Loucy (cell line): ENCODE measurements at regions not wholly inside any gene's neighbourhood (a gene's known extent, or its start where the extent isn't known, plus 50 kb on each side); places are given as distances from the start of the nearest gene placed in this dataset.

Source experiments
- H2AFZ ChIP-seq: fragments of 200-600 bp; sonication (generic); 2 replicates; pipeline ENCODE4 v1.6.0; 2016; ENCODE audit warnings: antibody characterized with exemption, mild to moderate bottlenecking, low read length, moderate library complexity
- H3F3A ChIP-seq: fragments of 200-600 bp; 2 replicates; pipeline ENCODE4 v1.6.0; 2016; ENCODE audit warnings: antibody characterized with exemption, low read depth, mild to moderate bottlenecking
- H3K27me3 ChIP-seq: fragments of 200-600 bp; sonication (generic); 2 replicates; pipeline ENCODE4 v1.6.1; 2014; ENCODE audit warnings: low read length, mild to moderate bottlenecking; ENCODE audit not compliant: insufficient read depth, poor library complexity, severe bottlenecking
- H3K36me3 ChIP-seq: fragments of 200-600 bp; sonication (generic); 2 replicates; pipeline ENCODE4 v1.6.1; 2016; ENCODE audit warnings: low read length; ENCODE audit not compliant: insufficient read depth
- H3K4me1 ChIP-seq: fragments of 200-600 bp; sonication (generic); 2 replicates; pipeline ENCODE4 v1.5.1; 2014; ENCODE audit warnings: low read length, mild to moderate bottlenecking; ENCODE audit not compliant: insufficient read depth, poor library complexity, severe bottlenecking
- H3K4me2 ChIP-seq: fragments of 200-600 bp; sonication (generic); 2 replicates; pipeline ENCODE4 v1.6.0; 2014; ENCODE audit warnings: antibody characterized with exemption, low read length, low read depth, mild to moderate bottlenecking; ENCODE audit not compliant: poor library complexity, severe bottlenecking
- H3K4me3 ChIP-seq: fragments of 200-600 bp; sonication (generic); 2 replicates; pipeline ENCODE4 v1.5.1; 2014; ENCODE audit warnings: low read length, mild to moderate bottlenecking, mixed read lengths; ENCODE audit not compliant: poor library complexity, severe bottlenecking
- H3K79me2 ChIP-seq: fragments of 200-600 bp; sonication (generic); 2 replicates; pipeline ENCODE4 v1.6.1; 2014; ENCODE audit warnings: low read length; ENCODE audit not compliant: insufficient read depth
- H3K9ac ChIP-seq: fragments of 200-600 bp; sonication (generic); 2 replicates; pipeline ENCODE4 v1.6.0; 2014; ENCODE audit warnings: mild to moderate bottlenecking, low read depth, low read length, moderate library complexity; ENCODE audit not compliant: poor library complexity, severe bottlenecking
- H3K9me2 ChIP-seq: fragments of 200-600 bp; sonication (generic); replicated peaks from 2 replicates; pipeline ENCODE4 v1.6.1; 2016; ENCODE audit warnings: low read depth, low read length, mixed read lengths
- H3K9me3 ChIP-seq: fragments of 200-600 bp; sonication (generic); 2 replicates; pipeline ENCODE4 v1.6.1; 2014; ENCODE audit warnings: mild to moderate bottlenecking, antibody characterized with exemption, low read length, low read depth; ENCODE audit not compliant: insufficient read depth
- H4K20me1 ChIP-seq: fragments of 200-600 bp; sonication (generic); 2 replicates; pipeline ENCODE4 v1.6.0; 2014; ENCODE audit warnings: antibody characterized with exemption, low read length, mild to moderate bottlenecking; ENCODE audit not compliant: insufficient read depth, poor library complexity, severe bottlenecking
- CTCF ChIP-seq: fragments of 200-600 bp; sonication (generic); conservative IDR thresholded peaks from 2 replicates; pipeline ENCODE4 v1.5.1; 2014; ENCODE audit warnings: mild to moderate bottlenecking, antibody characterized with exemption, low read length
- EZH2phosphoT487 ChIP-seq: fragments of 200-600 bp; IDR thresholded peaks from 2 replicates; pipeline ENCODE4 v1.6.1; 2018; ENCODE audit warnings: antibody characterized with exemption, mild to moderate bottlenecking, moderate library complexity, borderline replicate concordance

GRCh38 chr1:189983166-189983890 is 494.3 kb downstream of the BRINP3 start:
- no peaks in the 10 kb centered on the region for H3K4me1 ChIP-seq
- H3K27me3 ChIP-seq = no peaks in the 10 kb centered on the region
- no peaks in the 10 kb centered on the region for H4K20me1 ChIP-seq
- H3K79me2 ChIP-seq = no peaks in the 10 kb centered on the region
- H3K4me3 ChIP-seq = no peak overlapping the region
- H3K4me2 ChIP-seq = no peak overlapping the region
- H3K9me3 ChIP-seq = no peaks in the 10 kb centered on the region
- H3K9me2 ChIP-seq = no peaks in the 10 kb centered on the region
- TF ChIP-seq EZH2phosphoT487 (no peak), CTCF (no peak)
- H2AFZ ChIP-seq = no peak overlapping the region
- no peaks in the 10 kb centered on the region for H3F3A ChIP-seq
- no peak overlapping the region for H3K9ac ChIP-seq
- no peaks in the 10 kb centered on the region for H3K36me3 ChIP-seq

GRCh38 chr1:189986516-189986915 is 491.1 kb downstream of the BRINP3 start:
- no peaks in the 10 kb centered on the region for H3K27me3 ChIP-seq
- H3F3A ChIP-seq = no peaks in the 10 kb centered on the region

GRCh38 chr1:189987509-189987908 is 490.2 kb downstream of the BRINP3 start:
- Histone ChIP-seq H3F3A (no peaks in the 10 kb centered on the region), H3K79me2 (no peaks in the 10 kb centered on the region), H3K9me3 (0 out of 2 replicates have a peak, but pooled peaks cover 3% of the 10 kb centered on the region), H2AFZ (no peak overlapping the region), H3K9ac (no peak overlapping the region), H4K20me1 (no peaks in the 10 kb centered on the region), H3K4me3 (no peak overlapping the region), H3K36me3 (no peaks in the 10 kb centered on the region), H3K9me2 (no peaks in the 10 kb centered on the region), H3K4me2 (no peak overlapping the region), H3K4me1 (no peaks in the 10 kb centered on the region), H3K27me3 (no peaks in the 10 kb centered on the region)
- TF ChIP-seq CTCF (no peak), EZH2phosphoT487 (no peak)

More at GRCh38 chr1:189986516-189986915, 491.1 kb downstream of the BRINP3 start:
- H3K36me3 ChIP-seq = no peaks in the 10 kb centered on the region
- no peak overlapping the region for H2AFZ ChIP-seq
- no peaks in the 10 kb centered on the region for H3K4me1 ChIP-seq
- no peak overlapping the region for H3K9ac ChIP-seq
- no peak for TF ChIP-seq CTCF
- TF ChIP-seq EZH2phosphoT487 = no peak
- 0 out of 2 replicates have a peak, but pooled peaks cover 3% of the 10 kb centered on the region for H3K9me3 ChIP-seq
- no peaks in the 10 kb centered on the region for H3K79me2 ChIP-seq
- H3K9me2 ChIP-seq = no peaks in the 10 kb centered on the region
- no peak overlapping the region for H3K4me3 ChIP-seq
- no peak overlapping the region for H3K4me2 ChIP-seq
- H4K20me1 ChIP-seq = no peaks in the 10 kb centered on the region
